BE2C (cell line): ENCODE measurements at regions not wholly inside any gene's neighbourhood (a gene's known extent, or its start where the extent isn't known, plus 50 kb on each side); places are given as distances from the start of the nearest gene placed in this dataset.

ENCODE experiments used
- DNase-seq: peaks from one replicate; pipeline ENCODE4 v3.0.0-alpha.2; 2020
- H3K27me3 ChIP-seq: fragments of 250-450 bp; sonication (Bioruptor Pico); 2 replicates; pipeline ENCODE4 v1.5.1; 2020; ENCODE audit warnings: mild to moderate bottlenecking
- H3K36me3 ChIP-seq: fragments of 250-450 bp; sonication (Bioruptor Pico); 2 replicates; pipeline ENCODE4 v1.5.1; 2020; ENCODE audit warnings: mild to moderate bottlenecking
- H3K4me1 ChIP-seq: fragments of 250-450 bp; sonication (Bioruptor Pico); 2 replicates; pipeline ENCODE4 v1.5.1; 2020
- H3K4me3 ChIP-seq: 2 replicates; pipeline ENCODE4 v1.5.1; 2011; ENCODE audit warnings: low read depth, low read length
- H3K9me3 ChIP-seq: fragments of 250-450 bp; sonication (Bioruptor Pico); 2 replicates; pipeline ENCODE4 v1.5.1; 2020
- CTCF ChIP-seq: IDR thresholded peaks from 2 replicates; pipeline ENCODE4 v1.5.1; 2012; ENCODE audit warnings: mild to moderate bottlenecking, low read depth, low read length

GRCh38 chr13:31896427-31896826, 135.1 kb upstream of the FRY start:
- DNase-seq = peak; percentile 55

GRCh38 chr13:31898378-31899071, 133.0 kb upstream of the FRY start:
- no peaks in the 10 kb centered on the region for H3K27me3 ChIP-seq
- no peak overlapping the region for H3K4me3 ChIP-seq
- peaks cover 4% of the 10 kb centered on the region; the same call in 1 of the 2 replicates for H3K36me3 ChIP-seq
- no peaks in the 10 kb centered on the region for H3K9me3 ChIP-seq
- peaks cover 31% of the 10 kb centered on the region for H3K4me1 ChIP-seq
- DNase-seq = peak; percentile 24
- TF ChIP-seq CTCF = no peak

More at GRCh38 chr13:31896427-31896826, 135.1 kb upstream of the FRY start:
- H3K4me1 ChIP-seq = peaks cover 38% of the 10 kb centered on the region
- H3K36me3 ChIP-seq = peaks cover 4% of the 10 kb centered on the region; the same call in 1 of the 2 replicates
- H3K27me3 ChIP-seq = no peaks in the 10 kb centered on the region
- H3K9me3 ChIP-seq = no peaks in the 10 kb centered on the region
- H3K4me3 ChIP-seq = no peak overlapping the region
- TF ChIP-seq CTCF = no peak

- Histone ChIP-seq H3K36me3 (peaks cover 4% of the 10 kb centered on the region; the same call in 1 of the 2 replicates), H3K4me1 (peaks cover 8% of the 10 kb centered on the region), H3K4me3 (no peak overlapping the region), H3K9me3 (no peaks in the 10 kb centered on the region), H3K27me3 (no peaks in the 10 kb centered on the region)
- DNase-seq = no peak
- TF ChIP-seq CTCF = no peak
Observed at GRCh38 chr13:31901985-31902384, 129.6 kb upstream of the FRY start.

GRCh38 chr13:31903111-31903815, 128.3 kb upstream of the FRY start:
- H3K4me1 ChIP-seq = peaks cover under 1% of the 10 kb centered on the region; the same call in 1 of the 2 replicates
- peaks cover 4% of the 10 kb centered on the region; the same call in 1 of the 2 replicates for H3K36me3 ChIP-seq
- no peaks in the 10 kb centered on the region for H3K9me3 ChIP-seq
- TF ChIP-seq CTCF = no peak
- no peaks in the 10 kb centered on the region for H3K27me3 ChIP-seq
- no peak overlapping the region for H3K4me3 ChIP-seq
- no peak for DNase-seq

GRCh38 chr13:31904941-31905824, 126.4 kb upstream of the FRY start:
- Histone ChIP-seq H3K36me3 (peaks cover 4% of the 10 kb centered on the region; the same call in 1 of the 2 replicates), H3K27me3 (no peaks in the 10 kb centered on the region), H3K9me3 (no peaks in the 10 kb centered on the region), H3K4me3 (no peak overlapping the region), H3K4me1 (peaks cover 15% of the 10 kb centered on the region)
- DNase-seq = no peak
- no peak for TF ChIP-seq CTCF
